GM18505 (cell line): ENCODE measurements at regions not wholly inside any gene's neighbourhood (a gene's known extent, or its start where the extent isn't known, plus 50 kb on each side); places are given as distances from the start of the nearest gene placed in this dataset.

Source experiments
- ATAC-seq: cut with Tn5 transposase; IDR thresholded peaks from one replicate; pipeline ENCODE4 v1.9.1; 2021; ENCODE audit not compliant: unreplicated experiment
- POLR2A ChIP-seq: IDR thresholded peaks from 4 replicates; pipeline ENCODE4 v1.6.1; 2011; ENCODE audit warnings: borderline replicate concordance; ENCODE audit not compliant: insufficient read depth, insufficient read length; ENCODE audit errors: extremely low read depth

DNA sequence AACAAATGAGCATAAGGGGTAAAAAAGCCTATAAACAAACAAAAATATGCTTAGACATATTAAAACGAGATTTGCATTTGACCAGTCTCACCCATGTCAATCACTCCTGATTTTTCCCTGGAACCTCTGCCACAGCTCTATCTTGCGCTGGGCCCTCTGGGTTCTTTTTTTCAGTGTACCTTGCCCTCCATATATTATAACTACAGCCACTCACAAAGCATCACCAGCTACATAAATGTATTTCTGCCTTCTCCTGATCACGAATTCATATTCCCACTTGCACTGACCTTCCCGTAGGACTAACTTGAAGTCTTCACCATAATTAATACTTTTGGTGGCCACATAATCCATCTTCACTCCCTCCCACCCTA is 395.6 kb upstream of the ROBO2 start:
- no peak for TF ChIP-seq POLR2A
- ATAC-seq: no peak

DNA sequence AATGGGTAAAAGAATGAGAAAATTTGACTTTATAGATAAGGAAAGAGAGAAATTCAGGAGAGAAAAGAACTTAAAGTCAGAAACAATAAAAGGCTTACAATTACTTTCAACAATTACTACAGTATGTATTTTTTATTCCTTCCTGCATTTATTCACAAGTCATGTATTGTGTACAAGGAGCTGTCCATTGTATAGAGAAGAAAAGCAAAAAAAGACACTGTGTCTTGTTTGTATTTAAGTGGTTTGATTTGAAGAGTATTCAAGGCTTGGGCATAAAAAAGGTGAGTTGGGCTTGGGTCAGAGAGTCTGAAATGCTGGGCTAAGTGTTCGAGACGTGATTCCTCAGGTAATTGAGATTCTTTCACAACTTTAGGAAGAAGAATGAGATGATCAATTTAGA is 394.2 kb upstream of the ROBO2 start:
- no peak for TF ChIP-seq POLR2A
- no peak for ATAC-seq

- no peak for TF ChIP-seq POLR2A
- ATAC-seq: no peak
Observed at GRCh38 chr3:76646921-76647562, 392.9 kb upstream of the ROBO2 start.

- ATAC-seq: no peak
- no peak for TF ChIP-seq POLR2A
Observed at GRCh38 chr3:76651784-76652183, 388.1 kb upstream of the ROBO2 start.

- TF ChIP-seq POLR2A: no peak
- no peak for ATAC-seq
Observed at GRCh38 chr3:76652524-76652923, 387.4 kb upstream of the ROBO2 start.

- TF ChIP-seq POLR2A: no peak
- no peak for ATAC-seq
Observed at GRCh38 chr3:76653640-76654251, 386.2 kb upstream of the ROBO2 start.

GRCh38 chr3:76656531-76657070 is 383.3 kb upstream of the ROBO2 start:
- TF ChIP-seq POLR2A: no peak
- ATAC-seq: no peak

GRCh38 chr3:76657909-76658308 is 382.0 kb upstream of the ROBO2 start:
- TF ChIP-seq POLR2A: no peak
- ATAC-seq: no peak

- TF ChIP-seq POLR2A: no peak
- no peak for ATAC-seq
Observed at GRCh38 chr3:76661527-76662250, 378.2 kb upstream of the ROBO2 start.

DNA sequence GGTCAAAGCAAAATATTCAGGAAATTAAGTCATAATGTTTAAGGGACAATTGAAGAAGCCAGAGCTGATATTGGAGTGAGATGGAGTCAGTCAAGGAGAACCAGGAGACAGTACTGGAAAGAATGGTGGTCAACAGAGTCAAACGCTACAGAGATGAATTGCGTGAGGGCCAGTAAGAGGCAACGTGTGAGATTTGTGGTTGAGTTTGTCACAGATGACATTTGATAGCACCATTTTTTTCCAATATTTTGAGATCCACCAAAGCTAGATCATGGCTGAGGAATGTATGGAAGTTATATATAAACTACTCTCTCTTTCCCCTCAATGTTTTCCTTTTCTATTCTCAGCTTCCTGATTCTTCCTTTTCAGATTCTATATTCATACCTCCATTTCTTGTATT is 375.1 kb upstream of the ROBO2 start:
- no peak for ATAC-seq

GRCh38 chr3:76668653-76669052 is 371.2 kb upstream of the ROBO2 start:
- TF ChIP-seq POLR2A: no peak
- no peak for ATAC-seq

More for the DNA sequence above, 375.1 kb upstream of the ROBO2 start:
- no peak for TF ChIP-seq POLR2A

DNA sequence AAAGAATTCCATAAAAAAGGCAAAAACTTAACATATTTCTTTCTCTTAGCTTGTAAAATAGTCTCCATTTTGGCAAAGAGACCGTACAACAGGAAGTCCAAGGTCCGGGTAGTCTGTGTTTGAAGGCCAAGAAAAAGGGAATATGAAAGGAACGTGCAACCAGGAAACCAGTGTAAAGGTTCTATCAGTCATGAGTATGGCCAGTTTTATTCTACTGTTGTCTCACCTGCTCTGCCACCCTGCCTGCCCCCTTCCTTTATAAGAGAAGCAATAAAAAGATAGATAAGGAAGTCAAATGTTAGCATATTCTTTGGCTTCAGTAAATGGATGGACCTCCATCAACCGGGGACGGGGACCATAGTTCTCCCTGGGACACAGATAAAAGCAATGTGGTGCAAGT is 370.6 kb upstream of the ROBO2 start:
- TF ChIP-seq POLR2A: no peak
- no peak for ATAC-seq

DNA sequence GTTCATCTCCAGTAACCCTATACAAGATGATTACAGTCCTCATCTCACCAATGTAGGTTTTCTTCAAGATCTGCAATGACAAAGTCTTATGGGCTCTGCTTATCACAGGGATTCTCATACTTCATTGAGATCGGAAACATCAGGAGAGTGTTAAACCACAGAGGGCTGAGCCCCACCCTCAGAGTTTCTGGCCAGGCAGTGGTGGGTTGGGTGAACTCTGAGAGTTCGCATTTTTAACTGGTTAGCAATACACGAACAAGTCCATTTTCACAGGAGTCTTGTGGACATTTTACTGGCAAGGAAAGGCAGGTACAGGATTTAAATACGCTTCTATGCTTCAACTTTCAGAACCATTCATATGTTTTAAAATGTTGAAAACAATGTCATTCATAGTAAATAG is 366.7 kb upstream of the ROBO2 start:
- ATAC-seq: no peak
- no peak for TF ChIP-seq POLR2A

DNA sequence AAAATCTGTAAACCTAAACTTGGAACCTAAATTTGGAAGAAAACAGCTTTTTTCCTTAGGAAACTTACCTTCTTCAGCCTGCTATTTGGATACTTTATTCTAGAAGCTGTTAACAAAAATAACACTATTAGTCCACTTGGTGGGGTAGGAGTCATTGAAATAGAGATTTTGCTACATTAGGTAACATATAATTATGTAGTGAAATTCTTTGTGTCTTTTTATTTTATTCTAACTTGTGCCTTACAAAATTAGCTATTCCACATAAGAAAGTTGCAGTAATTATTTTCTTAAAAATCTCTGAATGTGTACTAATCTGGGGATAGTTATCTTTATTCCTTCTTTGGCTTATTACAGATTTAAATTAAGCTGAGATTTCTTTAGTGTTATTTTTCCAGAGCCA is 360.4 kb upstream of the ROBO2 start:
- TF ChIP-seq POLR2A: no peak
- ATAC-seq: no peak
